HepG2 (cell line): ENCODE measurements at regions not wholly inside any gene's neighbourhood (a gene's known extent, or its start where the extent isn't known, plus 50 kb on each side); places are given as distances from the start of the nearest gene placed in this dataset.

Experiments used
- CENPX ChIP-seq: sonication (generic); formaldehyde crosslinking; IDR thresholded peaks from 2 replicates; pipeline ENCODE4 v1.9.0; 2021; ENCODE audit warnings: mild to moderate bottlenecking, missing genetic modification reagents, moderate library complexity
- EZH2 ChIP-seq: conservative IDR thresholded peaks from 2 replicates; pipeline ENCODE4 v1.6.1; 2012; ENCODE audit warnings: mild to moderate bottlenecking, low read depth, low read length, moderate library complexity
- JUND ChIP-seq: sonication (generic); formaldehyde crosslinking; IDR thresholded peaks from 2 replicates; pipeline ENCODE4 v1.8.0; 2022; ENCODE audit warnings: mild to moderate bottlenecking, missing genetic modification reagents
- NFRKB ChIP-seq: fragments of 450-650 bp; IDR thresholded peaks from 2 replicates; pipeline ENCODE4 v1.6.1; 2017
- POLR2A ChIP-seq, 2 experiments: IDR thresholded peaks; 2 replicates each; pipeline ENCODE4 v1.6.1; 2011; ENCODE audit warnings: low read depth in 2 of 2, low read length in 2 of 2, mild to moderate bottlenecking in 1 of 2, moderate library complexity in 1 of 2; ENCODE audit not compliant: insufficient read depth in 1 of 2
- RAD21 ChIP-seq: fragments of 450-650 bp; formaldehyde crosslinking; IDR thresholded peaks from 2 replicates; pipeline ENCODE4 v1.5.0; 2020; ENCODE audit warnings: mild to moderate bottlenecking
- RERE ChIP-seq: IDR thresholded peaks from 2 replicates; pipeline ENCODE4 v1.6.1; 2016; ENCODE audit warnings: low read depth, missing genetic modification reagents, missing compliant biosample characterization
- SNAPC4 ChIP-seq: sonication (generic); formaldehyde crosslinking; IDR thresholded peaks from 2 replicates; pipeline ENCODE4 v1.4.0; 2020; ENCODE audit warnings: mild to moderate bottlenecking, missing genetic modification reagents
- TF ChIP-seq, protein P1 (sequence below): sonication (generic); formaldehyde crosslinking; IDR thresholded peaks from 2 replicates; pipeline ENCODE4 v1.5.0; 2020; ENCODE audit warnings: mild to moderate bottlenecking, missing genetic modification reagents, moderate library complexity
- TF ChIP-seq, protein P2 (sequence below): IDR thresholded peaks from 2 replicates; pipeline ENCODE4 v1.6.1; 2012; ENCODE audit warnings: low read length, improper control_type of control experiment
- TF ChIP-seq, protein P3 (sequence below): fragments of 450-650 bp; IDR thresholded peaks from 2 replicates; pipeline ENCODE4 v1.6.1; 2017; ENCODE audit warnings: mild to moderate bottlenecking

- TF ChIP-seq RAD21 (CRISPR knock-in tag) = no peak
- TF ChIP-seq CENPX (CRISPR knock-in tag) = no peak
- TF ChIP-seq, protein P1, sequence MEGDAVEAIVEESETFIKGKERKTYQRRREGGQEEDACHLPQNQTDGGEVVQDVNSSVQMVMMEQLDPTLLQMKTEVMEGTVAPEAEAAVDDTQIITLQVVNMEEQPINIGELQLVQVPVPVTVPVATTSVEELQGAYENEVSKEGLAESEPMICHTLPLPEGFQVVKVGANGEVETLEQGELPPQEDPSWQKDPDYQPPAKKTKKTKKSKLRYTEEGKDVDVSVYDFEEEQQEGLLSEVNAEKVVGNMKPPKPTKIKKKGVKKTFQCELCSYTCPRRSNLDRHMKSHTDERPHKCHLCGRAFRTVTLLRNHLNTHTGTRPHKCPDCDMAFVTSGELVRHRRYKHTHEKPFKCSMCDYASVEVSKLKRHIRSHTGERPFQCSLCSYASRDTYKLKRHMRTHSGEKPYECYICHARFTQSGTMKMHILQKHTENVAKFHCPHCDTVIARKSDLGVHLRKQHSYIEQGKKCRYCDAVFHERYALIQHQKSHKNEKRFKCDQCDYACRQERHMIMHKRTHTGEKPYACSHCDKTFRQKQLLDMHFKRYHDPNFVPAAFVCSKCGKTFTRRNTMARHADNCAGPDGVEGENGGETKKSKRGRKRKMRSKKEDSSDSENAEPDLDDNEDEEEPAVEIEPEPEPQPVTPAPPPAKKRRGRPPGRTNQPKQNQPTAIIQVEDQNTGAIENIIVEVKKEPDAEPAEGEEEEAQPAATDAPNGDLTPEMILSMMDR = no peak
- TF ChIP-seq NFRKB = no peak
- TF ChIP-seq, protein P2, sequence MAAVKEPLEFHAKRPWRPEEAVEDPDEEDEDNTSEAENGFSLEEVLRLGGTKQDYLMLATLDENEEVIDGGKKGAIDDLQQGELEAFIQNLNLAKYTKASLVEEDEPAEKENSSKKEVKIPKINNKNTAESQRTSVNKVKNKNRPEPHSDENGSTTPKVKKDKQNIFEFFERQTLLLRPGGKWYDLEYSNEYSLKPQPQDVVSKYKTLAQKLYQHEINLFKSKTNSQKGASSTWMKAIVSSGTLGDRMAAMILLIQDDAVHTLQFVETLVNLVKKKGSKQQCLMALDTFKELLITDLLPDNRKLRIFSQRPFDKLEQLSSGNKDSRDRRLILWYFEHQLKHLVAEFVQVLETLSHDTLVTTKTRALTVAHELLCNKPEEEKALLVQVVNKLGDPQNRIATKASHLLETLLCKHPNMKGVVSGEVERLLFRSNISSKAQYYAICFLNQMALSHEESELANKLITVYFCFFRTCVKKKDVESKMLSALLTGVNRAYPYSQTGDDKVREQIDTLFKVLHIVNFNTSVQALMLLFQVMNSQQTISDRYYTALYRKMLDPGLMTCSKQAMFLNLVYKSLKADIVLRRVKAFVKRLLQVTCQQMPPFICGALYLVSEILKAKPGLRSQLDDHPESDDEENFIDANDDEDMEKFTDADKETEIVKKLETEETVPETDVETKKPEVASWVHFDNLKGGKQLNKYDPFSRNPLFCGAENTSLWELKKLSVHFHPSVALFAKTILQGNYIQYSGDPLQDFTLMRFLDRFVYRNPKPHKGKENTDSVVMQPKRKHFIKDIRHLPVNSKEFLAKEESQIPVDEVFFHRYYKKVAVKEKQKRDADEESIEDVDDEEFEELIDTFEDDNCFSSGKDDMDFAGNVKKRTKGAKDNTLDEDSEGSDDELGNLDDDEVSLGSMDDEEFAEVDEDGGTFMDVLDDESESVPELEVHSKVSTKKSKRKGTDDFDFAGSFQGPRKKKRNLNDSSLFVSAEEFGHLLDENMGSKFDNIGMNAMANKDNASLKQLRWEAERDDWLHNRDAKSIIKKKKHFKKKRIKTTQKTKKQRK = no peak
- no peak for TF ChIP-seq RERE (CRISPR knock-in tag)
- no peak for TF ChIP-seq JUND (CRISPR knock-in tag)
- no peak for TF ChIP-seq EZH2
- TF ChIP-seq, protein P3, sequence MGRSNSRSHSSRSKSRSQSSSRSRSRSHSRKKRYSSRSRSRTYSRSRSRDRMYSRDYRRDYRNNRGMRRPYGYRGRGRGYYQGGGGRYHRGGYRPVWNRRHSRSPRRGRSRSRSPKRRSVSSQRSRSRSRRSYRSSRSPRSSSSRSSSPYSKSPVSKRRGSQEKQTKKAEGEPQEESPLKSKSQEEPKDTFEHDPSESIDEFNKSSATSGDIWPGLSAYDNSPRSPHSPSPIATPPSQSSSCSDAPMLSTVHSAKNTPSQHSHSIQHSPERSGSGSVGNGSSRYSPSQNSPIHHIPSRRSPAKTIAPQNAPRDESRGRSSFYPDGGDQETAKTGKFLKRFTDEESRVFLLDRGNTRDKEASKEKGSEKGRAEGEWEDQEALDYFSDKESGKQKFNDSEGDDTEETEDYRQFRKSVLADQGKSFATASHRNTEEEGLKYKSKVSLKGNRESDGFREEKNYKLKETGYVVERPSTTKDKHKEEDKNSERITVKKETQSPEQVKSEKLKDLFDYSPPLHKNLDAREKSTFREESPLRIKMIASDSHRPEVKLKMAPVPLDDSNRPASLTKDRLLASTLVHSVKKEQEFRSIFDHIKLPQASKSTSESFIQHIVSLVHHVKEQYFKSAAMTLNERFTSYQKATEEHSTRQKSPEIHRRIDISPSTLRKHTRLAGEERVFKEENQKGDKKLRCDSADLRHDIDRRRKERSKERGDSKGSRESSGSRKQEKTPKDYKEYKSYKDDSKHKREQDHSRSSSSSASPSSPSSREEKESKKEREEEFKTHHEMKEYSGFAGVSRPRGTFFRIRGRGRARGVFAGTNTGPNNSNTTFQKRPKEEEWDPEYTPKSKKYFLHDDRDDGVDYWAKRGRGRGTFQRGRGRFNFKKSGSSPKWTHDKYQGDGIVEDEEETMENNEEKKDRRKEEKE = no peak
- no peak for TF ChIP-seq SNAPC4 (CRISPR knock-in tag)
- TF ChIP-seq POLR2A (IDR thresholded peaks at IDR 0.05; ENCODE audit: insufficient read depth in 1 of 2, low read depth in 2 of 2, low read length in 2 of 2) = no peak
Measured at GRCh38 chr3:35986161-35986560, 346.8 kb downstream of the ARPP21 start.
